ENCODE measurements at regions not wholly inside any gene's neighbourhood (a gene's known extent, or its start where the extent isn't known, plus 50 kb on each side); places are given as distances from the start of the nearest gene placed in this dataset.
A peak's percentile ranks its signal among the peaks of the same experiment; 100 is the strongest.

DNA sequence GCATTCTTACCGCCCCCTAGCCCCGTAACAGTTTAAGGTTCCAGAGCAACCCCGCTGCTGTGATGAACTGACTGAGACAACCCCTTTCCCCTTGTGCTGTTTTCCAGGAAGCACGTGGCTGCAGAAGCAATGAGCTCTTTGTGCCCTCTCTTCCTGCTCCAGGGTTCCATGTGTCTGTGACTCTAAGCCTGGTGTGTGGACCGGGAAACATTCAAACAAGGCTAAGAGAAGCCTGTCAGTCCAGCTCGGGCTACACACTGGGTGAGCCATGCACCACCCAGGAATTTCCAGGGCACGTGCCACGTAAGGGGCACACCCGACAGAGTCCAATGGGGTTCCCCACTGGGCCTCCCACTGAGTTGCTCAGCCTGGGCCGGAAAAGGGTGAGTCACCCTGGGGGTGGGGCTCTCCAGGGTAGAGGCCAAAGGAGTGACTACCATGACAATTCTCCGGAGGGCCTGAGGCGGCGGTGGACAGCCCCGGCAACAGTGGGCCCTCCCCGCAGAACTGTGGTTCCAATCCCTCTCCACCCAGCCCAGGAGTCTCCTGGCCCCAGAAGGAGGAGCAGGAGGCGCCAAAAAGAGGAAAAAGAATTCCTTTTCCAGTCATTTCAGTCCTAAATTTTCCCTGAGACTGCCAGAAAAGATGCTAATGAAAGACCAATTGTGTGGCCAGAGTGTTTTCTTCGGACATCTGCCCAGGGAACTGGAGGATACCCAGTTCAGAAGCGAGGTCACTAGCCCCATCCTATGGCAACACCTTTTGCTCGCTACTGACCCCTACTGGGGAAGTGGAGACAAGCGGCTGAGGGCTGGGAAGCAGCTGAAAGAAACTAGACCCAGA is 157.8 kb upstream of the SLC1A4 start (continued):
- TF ChIP-seq PPARG (CRISPR knock-in tag; conservative IDR thresholded peaks at IDR 0.05) (peak; percentile 95), ZNF354B (CRISPR knock-in tag; IDR thresholded peaks at IDR 0.05) (peak; percentile 81; the same call in 1 of the 2 replicates), SRSF1 (optimal IDR thresholded peaks at IDR 0.05; ENCODE audit: low read depth, low read length) (peak; percentile 53), ZBTB20 (CRISPR knock-in tag; IDR thresholded peaks at IDR 0.05; ENCODE audit: borderline replicate concordance, low read depth) (peak; percentile 73; the same call in 1 of the 2 replicates), ZNF225 (CRISPR knock-in tag; IDR thresholded peaks at IDR 0.05) (peak; percentile 79; the same call in 1 of the 2 replicates), WIZ (CRISPR knock-in tag; IDR thresholded peaks at IDR 0.05) (0 out of 2 replicates have a peak, but pooled peaks have one; percentile 16), ZNF329 (CRISPR knock-in tag; IDR thresholded peaks at IDR 0.05; ENCODE audit: low read depth) (no peak), FOXJ3 (CRISPR knock-in tag; IDR thresholded peaks at IDR 0.05; ENCODE audit: borderline replicate concordance) (peak; percentile 36; the same call in 1 of the 2 replicates), PAF1 (CRISPR knock-in tag; IDR thresholded peaks at IDR 0.05) (no peak)
- TF ChIP-seq, protein P1, sequence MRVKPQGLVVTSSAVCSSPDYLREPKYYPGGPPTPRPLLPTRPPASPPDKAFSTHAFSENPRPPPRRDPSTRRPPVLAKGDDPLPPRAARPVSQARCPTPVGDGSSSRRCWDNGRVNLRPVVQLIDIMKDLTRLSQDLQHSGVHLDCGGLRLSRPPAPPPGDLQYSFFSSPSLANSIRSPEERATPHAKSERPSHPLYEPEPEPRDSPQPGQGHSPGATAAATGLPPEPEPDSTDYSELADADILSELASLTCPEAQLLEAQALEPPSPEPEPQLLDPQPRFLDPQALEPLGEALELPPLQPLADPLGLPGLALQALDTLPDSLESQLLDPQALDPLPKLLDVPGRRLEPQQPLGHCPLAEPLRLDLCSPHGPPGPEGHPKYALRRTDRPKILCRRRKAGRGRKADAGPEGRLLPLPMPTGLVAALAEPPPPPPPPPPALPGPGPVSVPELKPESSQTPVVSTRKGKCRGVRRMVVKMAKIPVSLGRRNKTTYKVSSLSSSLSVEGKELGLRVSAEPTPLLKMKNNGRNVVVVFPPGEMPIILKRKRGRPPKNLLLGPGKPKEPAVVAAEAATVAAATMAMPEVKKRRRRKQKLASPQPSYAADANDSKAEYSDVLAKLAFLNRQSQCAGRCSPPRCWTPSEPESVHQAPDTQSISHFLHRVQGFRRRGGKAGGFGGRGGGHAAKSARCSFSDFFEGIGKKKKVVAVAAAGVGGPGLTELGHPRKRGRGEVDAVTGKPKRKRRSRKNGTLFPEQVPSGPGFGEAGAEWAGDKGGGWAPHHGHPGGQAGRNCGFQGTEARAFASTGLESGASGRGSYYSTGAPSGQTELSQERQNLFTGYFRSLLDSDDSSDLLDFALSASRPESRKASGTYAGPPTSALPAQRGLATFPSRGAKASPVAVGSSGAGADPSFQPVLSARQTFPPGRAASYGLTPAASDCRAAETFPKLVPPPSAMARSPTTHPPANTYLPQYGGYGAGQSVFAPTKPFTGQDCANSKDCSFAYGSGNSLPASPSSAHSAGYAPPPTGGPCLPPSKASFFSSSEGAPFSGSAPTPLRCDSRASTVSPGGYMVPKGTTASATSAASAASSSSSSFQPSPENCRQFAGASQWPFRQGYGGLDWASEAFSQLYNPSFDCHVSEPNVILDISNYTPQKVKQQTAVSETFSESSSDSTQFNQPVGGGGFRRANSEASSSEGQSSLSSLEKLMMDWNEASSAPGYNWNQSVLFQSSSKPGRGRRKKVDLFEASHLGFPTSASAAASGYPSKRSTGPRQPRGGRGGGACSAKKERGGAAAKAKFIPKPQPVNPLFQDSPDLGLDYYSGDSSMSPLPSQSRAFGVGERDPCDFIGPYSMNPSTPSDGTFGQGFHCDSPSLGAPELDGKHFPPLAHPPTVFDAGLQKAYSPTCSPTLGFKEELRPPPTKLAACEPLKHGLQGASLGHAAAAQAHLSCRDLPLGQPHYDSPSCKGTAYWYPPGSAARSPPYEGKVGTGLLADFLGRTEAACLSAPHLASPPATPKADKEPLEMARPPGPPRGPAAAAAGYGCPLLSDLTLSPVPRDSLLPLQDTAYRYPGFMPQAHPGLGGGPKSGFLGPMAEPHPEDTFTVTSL (CRISPR knock-in tag; IDR thresholded peaks at IDR 0.05; ENCODE audit: borderline replicate concordance): peak; percentile 71; the same call in 1 of the 2 replicates
- TF ChIP-seq, protein P2, sequence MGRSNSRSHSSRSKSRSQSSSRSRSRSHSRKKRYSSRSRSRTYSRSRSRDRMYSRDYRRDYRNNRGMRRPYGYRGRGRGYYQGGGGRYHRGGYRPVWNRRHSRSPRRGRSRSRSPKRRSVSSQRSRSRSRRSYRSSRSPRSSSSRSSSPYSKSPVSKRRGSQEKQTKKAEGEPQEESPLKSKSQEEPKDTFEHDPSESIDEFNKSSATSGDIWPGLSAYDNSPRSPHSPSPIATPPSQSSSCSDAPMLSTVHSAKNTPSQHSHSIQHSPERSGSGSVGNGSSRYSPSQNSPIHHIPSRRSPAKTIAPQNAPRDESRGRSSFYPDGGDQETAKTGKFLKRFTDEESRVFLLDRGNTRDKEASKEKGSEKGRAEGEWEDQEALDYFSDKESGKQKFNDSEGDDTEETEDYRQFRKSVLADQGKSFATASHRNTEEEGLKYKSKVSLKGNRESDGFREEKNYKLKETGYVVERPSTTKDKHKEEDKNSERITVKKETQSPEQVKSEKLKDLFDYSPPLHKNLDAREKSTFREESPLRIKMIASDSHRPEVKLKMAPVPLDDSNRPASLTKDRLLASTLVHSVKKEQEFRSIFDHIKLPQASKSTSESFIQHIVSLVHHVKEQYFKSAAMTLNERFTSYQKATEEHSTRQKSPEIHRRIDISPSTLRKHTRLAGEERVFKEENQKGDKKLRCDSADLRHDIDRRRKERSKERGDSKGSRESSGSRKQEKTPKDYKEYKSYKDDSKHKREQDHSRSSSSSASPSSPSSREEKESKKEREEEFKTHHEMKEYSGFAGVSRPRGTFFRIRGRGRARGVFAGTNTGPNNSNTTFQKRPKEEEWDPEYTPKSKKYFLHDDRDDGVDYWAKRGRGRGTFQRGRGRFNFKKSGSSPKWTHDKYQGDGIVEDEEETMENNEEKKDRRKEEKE (IDR thresholded peaks at IDR 0.05): no peak
- TF ChIP-seq, protein P3, sequence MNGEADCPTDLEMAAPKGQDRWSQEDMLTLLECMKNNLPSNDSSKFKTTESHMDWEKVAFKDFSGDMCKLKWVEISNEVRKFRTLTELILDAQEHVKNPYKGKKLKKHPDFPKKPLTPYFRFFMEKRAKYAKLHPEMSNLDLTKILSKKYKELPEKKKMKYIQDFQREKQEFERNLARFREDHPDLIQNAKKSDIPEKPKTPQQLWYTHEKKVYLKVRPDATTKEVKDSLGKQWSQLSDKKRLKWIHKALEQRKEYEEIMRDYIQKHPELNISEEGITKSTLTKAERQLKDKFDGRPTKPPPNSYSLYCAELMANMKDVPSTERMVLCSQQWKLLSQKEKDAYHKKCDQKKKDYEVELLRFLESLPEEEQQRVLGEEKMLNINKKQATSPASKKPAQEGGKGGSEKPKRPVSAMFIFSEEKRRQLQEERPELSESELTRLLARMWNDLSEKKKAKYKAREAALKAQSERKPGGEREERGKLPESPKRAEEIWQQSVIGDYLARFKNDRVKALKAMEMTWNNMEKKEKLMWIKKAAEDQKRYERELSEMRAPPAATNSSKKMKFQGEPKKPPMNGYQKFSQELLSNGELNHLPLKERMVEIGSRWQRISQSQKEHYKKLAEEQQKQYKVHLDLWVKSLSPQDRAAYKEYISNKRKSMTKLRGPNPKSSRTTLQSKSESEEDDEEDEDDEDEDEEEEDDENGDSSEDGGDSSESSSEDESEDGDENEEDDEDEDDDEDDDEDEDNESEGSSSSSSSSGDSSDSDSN (CRISPR knock-in tag; IDR thresholded peaks at IDR 0.05): peak; percentile 87

Data from HepG2 (cell line).